A204.1 (cell line): ENCODE measurements at regions not wholly inside any gene's neighbourhood (a gene's known extent, or its start where the extent isn't known, plus 50 kb on each side); places are given as distances from the start of the nearest gene placed in this dataset.

Experiments
- FAIRE-seq: peaks from 2 replicates; lab custom pipeline; 2012; peaks lifted over from hg19 to GRCh38; lab: Jason Lieb, UNC

GRCh38 chr15:96106181-96106580 lies 224.3 kb upstream of the NR2F2 start:
- FAIRE-seq = no peak

GRCh38 chr15:96106628-96107027 lies 223.9 kb upstream of the NR2F2 start:
- no peak for FAIRE-seq

- FAIRE-seq = no peak
Observed at GRCh38 chr15:96107916-96108315, 222.6 kb upstream of the NR2F2 start.

GRCh38 chr15:96108405-96108804 lies 222.1 kb upstream of the NR2F2 start:
- no peak for FAIRE-seq

- no peak for FAIRE-seq
Observed at GRCh38 chr15:96109820-96110219, 220.7 kb upstream of the NR2F2 start.

GRCh38 chr15:96112018-96112417 lies 218.5 kb upstream of the NR2F2 start:
- FAIRE-seq = no peak

GRCh38 chr15:96115642-96116041 lies 214.9 kb upstream of the NR2F2 start:
- no peak for FAIRE-seq

- no peak for FAIRE-seq
Observed at GRCh38 chr15:96117270-96117669, 213.2 kb upstream of the NR2F2 start.

- FAIRE-seq = no peak
Observed at GRCh38 chr15:96119734-96120133, 210.8 kb upstream of the NR2F2 start.

- FAIRE-seq = no peak
Observed at GRCh38 chr15:96121086-96121920, 209.2 kb upstream of the NR2F2 start.

- no peak for FAIRE-seq
Observed at GRCh38 chr15:96122077-96123027, 208.1 kb upstream of the NR2F2 start.

GRCh38 chr15:96123028-96123400 lies 207.5 kb upstream of the NR2F2 start:
- no peak for FAIRE-seq

GRCh38 chr15:96123630-96124187 lies 206.8 kb upstream of the NR2F2 start:
- FAIRE-seq = no peak

- no peak for FAIRE-seq
Observed at GRCh38 chr15:96124436-96124835, 206.1 kb upstream of the NR2F2 start.

GRCh38 chr15:96125721-96126415 lies 204.6 kb upstream of the NR2F2 start:
- FAIRE-seq = no peak

- no peak for FAIRE-seq
Observed at GRCh38 chr15:96126859-96127258, 203.6 kb upstream of the NR2F2 start.

GRCh38 chr15:96130734-96131133 lies 199.8 kb upstream of the NR2F2 start:
- no peak for FAIRE-seq

- FAIRE-seq = no peak
Observed at GRCh38 chr15:96132126-96132525, 198.4 kb upstream of the NR2F2 start.

- FAIRE-seq = no peak
Observed at GRCh38 chr15:96135166-96136093, 195.1 kb upstream of the NR2F2 start.

GRCh38 chr15:96138985-96139384 lies 191.5 kb upstream of the NR2F2 start:
- no peak for FAIRE-seq

- FAIRE-seq = no peak
Observed at GRCh38 chr15:96142498-96142897, 188.0 kb upstream of the NR2F2 start.
